ENCODE measurements at regions not wholly inside any gene's neighbourhood (a gene's known extent, or its start where the extent isn't known, plus 50 kb on each side); places are given as distances from the start of the nearest gene placed in this dataset.

DNA sequence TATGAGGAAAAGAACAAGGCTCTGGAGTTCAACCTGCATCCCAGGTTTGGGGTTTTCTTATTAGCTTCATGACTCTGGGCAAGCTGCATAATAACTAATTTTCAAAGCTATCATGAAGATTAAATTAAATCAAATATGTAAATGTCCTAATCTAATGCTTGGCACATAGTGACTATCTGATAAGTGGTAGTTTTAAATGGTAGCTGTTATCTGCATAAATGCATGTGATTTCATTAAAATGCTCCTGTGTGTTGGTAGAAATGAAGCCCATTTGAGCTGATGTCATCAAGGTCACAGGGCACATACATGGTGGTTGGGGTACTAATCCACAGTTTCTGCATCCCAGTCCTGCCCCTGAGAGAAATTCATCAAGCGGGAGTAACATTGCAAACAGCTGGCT, 428.8 kb downstream of the LRATD1 start (continued):
- TF ChIP-seq ATF3 (IDR thresholded peaks at IDR 0.05) = no peak

GRCh38 chr2:15066138-15066537, 433.6 kb downstream of the LRATD1 start:
- no peak overlapping the region for H3K27ac ChIP-seq (ENCODE audit: low read depth in 1 of 2, low read length in 2 of 2)
- H3K9me3 ChIP-seq (ENCODE audit: control insufficient read depth in 4 of 4, low read length in 3 of 4) = peaks cover 0 to 3% (median 1%) of the 10 kb centered on the region in 4 donors
- H3K36me3 ChIP-seq (ENCODE audit: control insufficient read depth in 4 of 4, insufficient read depth in 3 of 4, low read depth in 1 of 4, low read length in 3 of 4) = no peaks in the 10 kb centered on the region
- DNase-seq (ENCODE audit: low spot score) = no peak
- H3K4me3 ChIP-seq (ENCODE audit: low read depth in 1 of 3, low read length in 3 of 3) = no peak overlapping the region
- no peak overlapping the region for H3K9ac ChIP-seq (ENCODE audit: low read depth in 1 of 2, low read length in 2 of 2)
- TF ChIP-seq GABPA (IDR thresholded peaks at IDR 0.05 in 1 of 2, conservative IDR thresholded peaks at IDR 0.05 in 1 of 2) (no peak), RAD21 (IDR thresholded peaks at IDR 0.05) (no peak), EGR1 (IDR thresholded peaks at IDR 0.05; ENCODE audit: low read depth in 2 of 2) (no peak), JUND (IDR thresholded peaks at IDR 0.05) (no peak), HNF4A (conservative IDR thresholded peaks at IDR 0.05) (no peak), YY1 (IDR thresholded peaks at IDR 0.05) (no peak), HNF4G (IDR thresholded peaks at IDR 0.05) (no peak), RXRA (IDR thresholded peaks at IDR 0.05) (no peak), SP1 (IDR thresholded peaks at IDR 0.05) (no peak)
- TF ChIP-seq, protein P1, sequence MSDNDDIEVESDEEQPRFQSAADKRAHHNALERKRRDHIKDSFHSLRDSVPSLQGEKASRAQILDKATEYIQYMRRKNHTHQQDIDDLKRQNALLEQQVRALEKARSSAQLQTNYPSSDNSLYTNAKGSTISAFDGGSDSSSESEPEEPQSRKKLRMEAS (IDR thresholded peaks at IDR 0.05) = no peak
- TF ChIP-seq, protein P2, sequence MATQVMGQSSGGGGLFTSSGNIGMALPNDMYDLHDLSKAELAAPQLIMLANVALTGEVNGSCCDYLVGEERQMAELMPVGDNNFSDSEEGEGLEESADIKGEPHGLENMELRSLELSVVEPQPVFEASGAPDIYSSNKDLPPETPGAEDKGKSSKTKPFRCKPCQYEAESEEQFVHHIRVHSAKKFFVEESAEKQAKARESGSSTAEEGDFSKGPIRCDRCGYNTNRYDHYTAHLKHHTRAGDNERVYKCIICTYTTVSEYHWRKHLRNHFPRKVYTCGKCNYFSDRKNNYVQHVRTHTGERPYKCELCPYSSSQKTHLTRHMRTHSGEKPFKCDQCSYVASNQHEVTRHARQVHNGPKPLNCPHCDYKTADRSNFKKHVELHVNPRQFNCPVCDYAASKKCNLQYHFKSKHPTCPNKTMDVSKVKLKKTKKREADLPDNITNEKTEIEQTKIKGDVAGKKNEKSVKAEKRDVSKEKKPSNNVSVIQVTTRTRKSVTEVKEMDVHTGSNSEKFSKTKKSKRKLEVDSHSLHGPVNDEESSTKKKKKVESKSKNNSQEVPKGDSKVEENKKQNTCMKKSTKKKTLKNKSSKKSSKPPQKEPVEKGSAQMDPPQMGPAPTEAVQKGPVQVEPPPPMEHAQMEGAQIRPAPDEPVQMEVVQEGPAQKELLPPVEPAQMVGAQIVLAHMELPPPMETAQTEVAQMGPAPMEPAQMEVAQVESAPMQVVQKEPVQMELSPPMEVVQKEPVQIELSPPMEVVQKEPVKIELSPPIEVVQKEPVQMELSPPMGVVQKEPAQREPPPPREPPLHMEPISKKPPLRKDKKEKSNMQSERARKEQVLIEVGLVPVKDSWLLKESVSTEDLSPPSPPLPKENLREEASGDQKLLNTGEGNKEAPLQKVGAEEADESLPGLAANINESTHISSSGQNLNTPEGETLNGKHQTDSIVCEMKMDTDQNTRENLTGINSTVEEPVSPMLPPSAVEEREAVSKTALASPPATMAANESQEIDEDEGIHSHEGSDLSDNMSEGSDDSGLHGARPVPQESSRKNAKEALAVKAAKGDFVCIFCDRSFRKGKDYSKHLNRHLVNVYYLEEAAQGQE (IDR thresholded peaks at IDR 0.05) = no peak
- H3K4me1 ChIP-seq (ENCODE audit: control insufficient read depth in 4 of 4, insufficient read depth in 4 of 4, low read length in 3 of 4) = no peaks in the 10 kb centered on the region
- WGBS = 88% methylated on average over 3 of the region's 3 CpGs
- no peaks in the 10 kb centered on the region for H3K27me3 ChIP-seq (ENCODE audit: control insufficient read depth in 4 of 4, insufficient read depth in 4 of 4, low read length in 3 of 4)

DNA sequence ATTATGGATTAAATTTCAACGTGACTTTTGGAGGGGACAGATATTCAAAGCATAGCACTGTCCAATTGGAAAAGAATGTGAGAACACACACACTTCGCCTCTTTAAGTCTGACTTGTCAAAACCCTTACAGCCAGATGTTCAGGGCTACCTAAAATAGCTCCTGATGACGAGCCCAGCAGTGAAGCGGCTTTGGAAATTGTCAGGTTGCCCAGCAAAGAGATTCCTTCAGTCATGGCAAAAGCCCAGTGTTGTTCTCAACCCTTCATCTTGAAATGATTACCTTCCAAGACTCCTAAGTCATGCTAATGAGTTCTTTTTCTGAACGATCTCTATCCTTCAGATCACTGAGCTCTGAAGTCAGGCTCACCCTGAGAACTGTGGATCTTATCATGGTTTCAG, 436.6 kb downstream of the LRATD1 start:
- H3K9me3 ChIP-seq (ENCODE audit: control insufficient read depth in 4 of 4, low read length in 3 of 4) = peaks cover 0 to 3% (median 1%) of the 10 kb centered on the region in 4 donors
- no peak overlapping the region for H3K4me3 ChIP-seq (ENCODE audit: low read depth in 1 of 3, low read length in 3 of 3)
- H3K9ac ChIP-seq (ENCODE audit: low read depth in 1 of 2, low read length in 2 of 2) = no peak overlapping the region
- no peaks in the 10 kb centered on the region for H3K27me3 ChIP-seq (ENCODE audit: control insufficient read depth in 4 of 4, insufficient read depth in 4 of 4, low read length in 3 of 4)
- no peak for TF ChIP-seq GABPA (IDR thresholded peaks at IDR 0.05 in 1 of 2, conservative IDR thresholded peaks at IDR 0.05 in 1 of 2)
- no peak for TF ChIP-seq YY1 (IDR thresholded peaks at IDR 0.05)
- TF ChIP-seq CTCF (IDR thresholded peaks at IDR 0.05; ENCODE audit: low read depth, low read length, missing input control) = no peak
- TF ChIP-seq RAD21 (IDR thresholded peaks at IDR 0.05) = no peak
- TF ChIP-seq TAF1 (conservative IDR thresholded peaks at IDR 0.05) = no peak
- no peak for TF ChIP-seq FOXA1 (IDR thresholded peaks at IDR 0.05)
- TF ChIP-seq ZBTB33 (IDR thresholded peaks at IDR 0.05) = no peak
- H3K4me1 ChIP-seq (ENCODE audit: control insufficient read depth in 4 of 4, insufficient read depth in 4 of 4, low read length in 3 of 4) = no peaks in the 10 kb centered on the region
- H3K27ac ChIP-seq (ENCODE audit: low read depth in 1 of 2, low read length in 2 of 2) = no peak overlapping the region
- no peaks in the 10 kb centered on the region for H3K36me3 ChIP-seq (ENCODE audit: control insufficient read depth in 4 of 4, insufficient read depth in 3 of 4, low read depth in 1 of 4, low read length in 3 of 4)
- WGBS = 69% methylated on average over 5 of the region's 5 CpGs
- no peak for DNase-seq (ENCODE audit: low spot score)

All from liver (tissue), 8 donors.